ENCODE measurements at regions not wholly inside any gene's neighbourhood (a gene's known extent, or its start where the extent isn't known, plus 50 kb on each side); places are given as distances from the start of the nearest gene placed in this dataset.

GRCh38 chr3:96731031-96731430 is 83.4 kb upstream of the EPHA6 start:
- no peaks in the 10 kb centered on the region for H4K20me1 ChIP-seq (replicated peaks; ENCODE audit: control insufficient read depth, extremely low read depth, insufficient read depth, low read length)
- FAIRE-seq (no peak), DNase-seq (ENCODE audit: low read depth, low spot score) (no peak)
- H3K9me3 ChIP-seq (replicated peaks; ENCODE audit: control insufficient read depth, insufficient read depth, low read length), result no peaks in the 10 kb centered on the region
- H2AFZ ChIP-seq (ENCODE audit: low read depth, low read length), result no peak overlapping the region
- H3K9ac ChIP-seq (replicated peaks; ENCODE audit: extremely low read depth, insufficient read depth, low read length), result no peak overlapping the region
- dilution Hi-C loops (cut with MboI; ENCODE audit: extremely low pct_ligation_motif_present, low sequenced_read_pairs), result no loop called here
- H3K27ac ChIP-seq (ENCODE audit: insufficient read depth, low read depth, low read length), result no peak overlapping the region
- intact Hi-C loops (cut with micrococcal nuclease), result no loop called here
- H3K79me2 ChIP-seq (ENCODE audit: control insufficient read depth, insufficient read depth, low read length), result no peaks in the 10 kb centered on the region
- H3K36me3 ChIP-seq (ENCODE audit: control insufficient read depth in 2 of 2, extremely low read depth in 1 of 2, insufficient read depth in 2 of 2, low read length in 2 of 2), result no peaks in the 10 kb centered on the region
- POLR2A ChIA-PET, result no interaction called here
- H3K4me3 ChIP-seq (replicated peaks in 1 of 3; ENCODE audit: insufficient read depth in 1 of 3, low read depth in 1 of 3, low read length in 3 of 3), result no peak overlapping the region
- TF ChIP-seq POLR2AphosphoS5 (IDR thresholded peaks at IDR 0.05; ENCODE audit: insufficient read depth, low read depth, low read length) (no peak), JUN (IDR thresholded peaks at IDR 0.05; ENCODE audit: borderline replicate concordance, insufficient read depth, insufficient read length, low read depth) (no peak), POLR2A (IDR thresholded peaks at IDR 0.05; ENCODE audit: low read depth, low read length) (no peak), CTCF (IDR thresholded peaks at IDR 0.05; ENCODE audit: extremely low read depth in 1 of 2, insufficient read depth in 1 of 2, low read depth in 1 of 2, low read length in 2 of 2) (no peak), MYC (IDR thresholded peaks at IDR 0.05; ENCODE audit: low read depth, low read length) (no peak), GATA2 (IDR thresholded peaks at IDR 0.05; ENCODE audit: insufficient read depth, insufficient read length, low read depth, low read length) (no peak), FOS (IDR thresholded peaks at IDR 0.05; ENCODE audit: borderline replicate concordance, insufficient read depth, low read length) (no peak), EZH2 (IDR thresholded peaks at IDR 0.05; ENCODE audit: borderline replicate concordance, low read depth, low read length, severe bottlenecking) (no peak), MAX (IDR thresholded peaks at IDR 0.05; ENCODE audit: insufficient read depth, insufficient read length) (no peak)
- H3K27me3 ChIP-seq (ENCODE audit: control insufficient read depth in 2 of 2, insufficient read depth in 2 of 2, low read length in 2 of 2), result no peaks in the 10 kb centered on the region
- no peaks in the 10 kb centered on the region for H3K9me1 ChIP-seq (replicated peaks; ENCODE audit: control insufficient read depth, extremely low read depth, insufficient read depth, low read length)
- CTCF ChIA-PET, result no interaction called here
- H3K4me2 ChIP-seq (ENCODE audit: insufficient read depth, low read length), result no peak overlapping the region
- no TSS peak for BruUV-seq (replicated peaks)
- H3K4me1 ChIP-seq (ENCODE audit: control insufficient read depth, extremely low read depth, insufficient read depth, low read length), result no peaks in the 10 kb centered on the region

Measured in endothelial cell of umbilical vein (primary cell).